HEK293T (cell line): ENCODE measurements at regions not wholly inside any gene's neighbourhood (a gene's known extent, or its start where the extent isn't known, plus 50 kb on each side); places are given as distances from the start of the nearest gene placed in this dataset.

Experiments used
- ARNT ChIP-seq: fragments of 450-650 bp; IDR thresholded peaks from 2 replicates; pipeline ENCODE4 v1.6.1; 2017; ENCODE audit warnings: mild to moderate bottlenecking
- BHLHE40 ChIP-seq: fragments of 450-650 bp; IDR thresholded peaks from 2 replicates; pipeline ENCODE4 v1.6.1; 2016; ENCODE audit warnings: mild to moderate bottlenecking, moderate library complexity, borderline replicate concordance
- CTBP1 ChIP-seq: fragments of 450-650 bp; IDR thresholded peaks from 2 replicates; pipeline ENCODE4 v1.6.1; 2016; ENCODE audit warnings: borderline replicate concordance
- ELF4 ChIP-seq: fragments of 450-650 bp; IDR thresholded peaks from 2 replicates; pipeline ENCODE4 v1.6.1; 2017; ENCODE audit warnings: antibody characterized with exemption
- FOXA1 ChIP-seq: fragments of 450-650 bp; IDR thresholded peaks from 2 replicates; pipeline ENCODE4 v1.6.1; 2016; ENCODE audit warnings: mild to moderate bottlenecking
- FOXM1 ChIP-seq: fragments of 450-650 bp; IDR thresholded peaks from 2 replicates; pipeline ENCODE4 v1.6.1; 2017; ENCODE audit warnings: mild to moderate bottlenecking, borderline replicate concordance
- HDGF ChIP-seq: fragments of 450-650 bp; IDR thresholded peaks from 2 replicates; pipeline ENCODE4 v1.6.1; 2017; ENCODE audit warnings: antibody characterized with exemption, borderline replicate concordance
- LEF1 ChIP-seq: fragments of 450-650 bp; IDR thresholded peaks from 2 replicates; pipeline ENCODE4 v1.6.1; 2017; ENCODE audit warnings: mild to moderate bottlenecking, borderline replicate concordance
- NFRKB ChIP-seq: fragments of 450-650 bp; IDR thresholded peaks from 2 replicates; pipeline ENCODE4 v1.6.1; 2016; ENCODE audit warnings: mild to moderate bottlenecking, moderate library complexity
- SP1 ChIP-seq: fragments of 450-650 bp; IDR thresholded peaks from 2 replicates; pipeline ENCODE4 v1.6.1; 2017
- SUZ12 ChIP-seq: fragments of 450-650 bp; IDR thresholded peaks from 2 replicates; pipeline ENCODE4 v1.6.1; 2016; ENCODE audit warnings: mild to moderate bottlenecking
- TARDBP ChIP-seq: fragments of 450-650 bp; IDR thresholded peaks from 2 replicates; pipeline ENCODE4 v1.6.1; 2016
- TF ChIP-seq, protein P1 (sequence below): fragments of 450-650 bp; IDR thresholded peaks from 2 replicates; pipeline ENCODE4 v1.6.1; 2016

- no peak for TF ChIP-seq ARNT
- no peak for TF ChIP-seq NFRKB
- TF ChIP-seq, protein P1, sequence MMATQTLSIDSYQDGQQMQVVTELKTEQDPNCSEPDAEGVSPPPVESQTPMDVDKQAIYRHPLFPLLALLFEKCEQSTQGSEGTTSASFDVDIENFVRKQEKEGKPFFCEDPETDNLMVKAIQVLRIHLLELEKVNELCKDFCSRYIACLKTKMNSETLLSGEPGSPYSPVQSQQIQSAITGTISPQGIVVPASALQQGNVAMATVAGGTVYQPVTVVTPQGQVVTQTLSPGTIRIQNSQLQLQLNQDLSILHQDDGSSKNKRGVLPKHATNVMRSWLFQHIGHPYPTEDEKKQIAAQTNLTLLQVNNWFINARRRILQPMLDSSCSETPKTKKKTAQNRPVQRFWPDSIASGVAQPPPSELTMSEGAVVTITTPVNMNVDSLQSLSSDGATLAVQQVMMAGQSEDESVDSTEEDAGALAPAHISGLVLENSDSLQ = no peak
- no peak for TF ChIP-seq FOXM1
- TF ChIP-seq SUZ12 = no peak
- no peak for TF ChIP-seq LEF1
- no peak for TF ChIP-seq ELF4
- no peak for TF ChIP-seq CTBP1
- TF ChIP-seq TARDBP = no peak
- TF ChIP-seq BHLHE40 = no peak
- no peak for TF ChIP-seq FOXA1
- no peak for TF ChIP-seq HDGF
- TF ChIP-seq SP1 = no peak
Measured at GRCh38 chr9:13017260-13017659, 242.4 kb downstream of the LURAP1L start.
